PC-9 (cell line): ENCODE measurements at regions not wholly inside any gene's neighbourhood (a gene's known extent, or its start where the extent isn't known, plus 50 kb on each side); places are given as distances from the start of the nearest gene placed in this dataset.
"Not testable (repeated sequence)": the region's sequence is repeated elsewhere in the genome, so short reads cannot be mapped to it uniquely, and the experiment has no call there.

ENCODE experiments used
- BruUV-seq: library from RNA; stranded (reverse); fragments of 400-500 nt; replicated peaks from 2 replicates; lab custom pipeline; 2021; lab: Mats Ljungman, UMichigan
- CTCF ChIA-PET: fragments of 300-600 bp; sonication (Branson Sonifier 250); formaldehyde crosslinking; loops from one replicate; lab custom pipeline; 2022; ENCODE audit warnings: antibody characterized with exemption; lab: Charles Lee
- POLR2A ChIA-PET: fragments of 300-600 bp; sonication (Branson Sonifier 250); formaldehyde crosslinking; loops from one replicate; lab custom pipeline; 2022; ENCODE audit warnings: antibody characterized with exemption; ENCODE audit not compliant: unreplicated experiment; lab: Charles Lee
- DNase-seq, 2 experiments: peaks; one replicate each; pipeline versions ENCODE4 v3.0.0 to v3.0.0-alpha.2; 2015 to 2022; ENCODE audit warnings: mixed read lengths in 1 of 2
- H2AFZ ChIP-seq: fragments of 200-600 bp; sonication (generic); 2 replicates; pipeline ENCODE4 v1.8.1; 2017; ENCODE audit warnings: antibody characterized with exemption
- H3F3A ChIP-seq: fragments of 200-600 bp; sonication (generic); 2 replicates; pipeline ENCODE4 v1.8.1; 2017; ENCODE audit warnings: antibody characterized with exemption, mild to moderate bottlenecking, low read depth; ENCODE audit not compliant: insufficient read depth
- H3K27ac ChIP-seq: fragments of 200-600 bp; sonication (generic); 2 replicates; pipeline ENCODE4 v1.6.1; 2016; ENCODE audit warnings: mixed run types
- H3K27me3 ChIP-seq: fragments of 200-600 bp; sonication (generic); 2 replicates; pipeline ENCODE4 v1.6.1; 2016; ENCODE audit warnings: low read depth, mixed run types; ENCODE audit not compliant: insufficient read depth
- H3K36me3 ChIP-seq: fragments of 200-600 bp; sonication (generic); 2 replicates; pipeline ENCODE4 v1.6.1; 2016; ENCODE audit warnings: low read depth, mixed run types
- H3K4me1 ChIP-seq: fragments of 200-600 bp; sonication (generic); replicated peaks from 2 replicates; pipeline ENCODE4 v1.6.1; 2016; ENCODE audit warnings: mixed run types; ENCODE audit not compliant: insufficient read depth
- H3K4me2 ChIP-seq: fragments of 200-600 bp; sonication (generic); 2 replicates; pipeline ENCODE4 v1.6.1; 2017; ENCODE audit warnings: mixed run types
- H3K4me3 ChIP-seq: fragments of 200-600 bp; sonication (generic); 2 replicates; pipeline ENCODE4 v1.6.1; 2016; ENCODE audit warnings: mixed run types
- H3K79me2 ChIP-seq: fragments of 200-600 bp; sonication (generic); 2 replicates; pipeline ENCODE4 v1.6.1; 2017; ENCODE audit warnings: low read depth, mixed run types
- H3K9me2 ChIP-seq: fragments of 200-600 bp; sonication (generic); 2 replicates; pipeline ENCODE4 v1.8.1; 2017; ENCODE audit warnings: mild to moderate bottlenecking; ENCODE audit not compliant: insufficient read depth
- H3K9me3 ChIP-seq: fragments of 200-600 bp; sonication (generic); 2 replicates; pipeline ENCODE4 v1.8.1; 2016; ENCODE audit warnings: low read depth; ENCODE audit not compliant: insufficient read depth
- H4K20me1 ChIP-seq: fragments of 200-600 bp; sonication (generic); 2 replicates; pipeline ENCODE4 v1.8.1; 2017; ENCODE audit not compliant: insufficient read depth
- CTCF ChIP-seq: fragments of 200-600 bp; sonication (generic); conservative IDR thresholded peaks from 2 replicates; pipeline ENCODE4 v1.6.1; 2017; ENCODE audit warnings: mixed run types, antibody characterized with exemption, mild to moderate bottlenecking, moderate library complexity
- EZH2 ChIP-seq: fragments of 200-600 bp; sonication (generic); IDR thresholded peaks from 2 replicates; pipeline ENCODE4 v1.8.0; 2017; ENCODE audit warnings: antibody characterized with exemption, low read depth
- intact Hi-C: fragments of 100-400 bp; cut with micrococcal nuclease; formaldehyde crosslinking; loops from one replicate; pipeline ENCODE4 v1.10.0; 2022; ENCODE audit not compliant: unreplicated experiment

GRCh38 chr6:111928139-111928538 is 54.9 kb upstream of the FYN start:
- H3F3A ChIP-seq, result no peaks in the 10 kb centered on the region
- ChIA-PET POLR2A (no interaction called here), CTCF (interaction anchor here (0.6 kb wide), 1 partner anchor 30 kb away, joined by 3 read pairs; no protein-coding TSS in a partner anchor)
- peaks cover 8% of the 10 kb centered on the region for H3K4me1 ChIP-seq
- intact Hi-C loops, result no loop called here
- H3K27ac ChIP-seq, result no peak overlapping the region
- no peaks in the 10 kb centered on the region for H3K27me3 ChIP-seq
- no peak for DNase-seq
- H3K4me2 ChIP-seq, result no peak overlapping the region
- H3K36me3 ChIP-seq, result no peaks in the 10 kb centered on the region
- no peaks in the 10 kb centered on the region for H4K20me1 ChIP-seq
- no TSS peak for BruUV-seq
- H3K9me3 ChIP-seq, result peaks cover 9% of the 10 kb centered on the region; the same call in 1 of the 2 replicates
- no peaks in the 10 kb centered on the region for H3K79me2 ChIP-seq
- H3K9me2 ChIP-seq, result no peaks in the 10 kb centered on the region
- no peak for TF ChIP-seq CTCF
- TF ChIP-seq EZH2, result no peak
- no peak overlapping the region for H2AFZ ChIP-seq
- no peak overlapping the region for H3K4me3 ChIP-seq

- H3K27ac ChIP-seq, BruUV-seq, H3K9me3 ChIP-seq, H3K4me3 ChIP-seq, H3K79me2 ChIP-seq, H2AFZ ChIP-seq, H4K20me1 ChIP-seq, CTCF ChIA-PET, DNase-seq, H3K9me2 ChIP-seq, H3K27me3 ChIP-seq, POLR2A ChIA-PET, H3K4me2 ChIP-seq, intact Hi-C loops, H3K36me3 ChIP-seq: not testable (repeated sequence)
- H3F3A ChIP-seq, result peaks cover 12% of the 10 kb centered on the region; the same call in 1 of the 2 replicates
- 0 out of 2 replicates have a peak, but pooled peaks cover 10% of the 10 kb centered on the region for H3K4me1 ChIP-seq
Measured at GRCh38 chr6:111934611-111935010, 61.4 kb upstream of the FYN start.

GRCh38 chr6:111936718-111937117 is 63.5 kb upstream of the FYN start:
- Histone ChIP-seq H3K79me2 (no peaks in the 10 kb centered on the region), H3K4me3 (no peak overlapping the region), H4K20me1 (no peaks in the 10 kb centered on the region), H2AFZ (no peak overlapping the region), H3K36me3 (no peaks in the 10 kb centered on the region), H3F3A (peaks cover 12% of the 10 kb centered on the region; the same call in 1 of the 2 replicates), H3K27me3 (no peaks in the 10 kb centered on the region), H3K9me3 (peaks cover 7% of the 10 kb centered on the region; the same call in 1 of the 2 replicates), H3K9me2 (no peaks in the 10 kb centered on the region), H3K27ac (no peak overlapping the region), H3K4me2 (no peak overlapping the region), H3K4me1 (0 out of 2 replicates have a peak, but pooled peaks cover 10% of the 10 kb centered on the region)
- DNase-seq, result no peak
- POLR2A ChIA-PET, result no interaction called here
- BruUV-seq, result no TSS peak
- CTCF ChIA-PET, result no interaction called here
- intact Hi-C loops, result no loop called here
- TF ChIP-seq CTCF (no peak), EZH2 (no peak)

- BruUV-seq, result no TSS peak
- H3K79me2 ChIP-seq, result no peaks in the 10 kb centered on the region
- peak in 1 of 2 experiments; percentile 67 for DNase-seq
- H3K4me3 ChIP-seq, result no peak overlapping the region
- no peak overlapping the region for H3K27ac ChIP-seq
- H3K4me2 ChIP-seq, result no peak overlapping the region
- no peaks in the 10 kb centered on the region for H3K36me3 ChIP-seq
- H2AFZ ChIP-seq, result no peak overlapping the region
- intact Hi-C loops, result no loop called here
- H3K27me3 ChIP-seq, result no peaks in the 10 kb centered on the region
- H4K20me1 ChIP-seq, result no peaks in the 10 kb centered on the region
- ChIA-PET POLR2A (no interaction called here), CTCF (no interaction called here)
- peaks cover 6% of the 10 kb centered on the region; the same call in 1 of the 2 replicates for H3K9me3 ChIP-seq
- no peaks in the 10 kb centered on the region for H3K9me2 ChIP-seq
- peaks cover 12% of the 10 kb centered on the region; the same call in 1 of the 2 replicates for H3F3A ChIP-seq
- no peak for TF ChIP-seq CTCF
- TF ChIP-seq EZH2, result no peak
- 0 out of 2 replicates have a peak, but pooled peaks cover 10% of the 10 kb centered on the region for H3K4me1 ChIP-seq
Measured at GRCh38 chr6:111938710-111939109, 65.5 kb upstream of the FYN start.
